GM21381 (cell line): ENCODE measurements at regions not wholly inside any gene's neighbourhood (a gene's known extent, or its start where the extent isn't known, plus 50 kb on each side); places are given as distances from the start of the nearest gene placed in this dataset.
"Not testable (repeated sequence)": the region's sequence is repeated elsewhere in the genome, so short reads cannot be mapped to it uniquely, and the experiment has no call there.

ENCODE experiments used
- ATAC-seq: cut with Tn5 transposase; IDR thresholded peaks from one replicate; pipeline ENCODE4 v1.9.1; 2021; ENCODE audit warnings: mild to moderate bottlenecking, moderate library complexity; ENCODE audit not compliant: unreplicated experiment

DNA sequence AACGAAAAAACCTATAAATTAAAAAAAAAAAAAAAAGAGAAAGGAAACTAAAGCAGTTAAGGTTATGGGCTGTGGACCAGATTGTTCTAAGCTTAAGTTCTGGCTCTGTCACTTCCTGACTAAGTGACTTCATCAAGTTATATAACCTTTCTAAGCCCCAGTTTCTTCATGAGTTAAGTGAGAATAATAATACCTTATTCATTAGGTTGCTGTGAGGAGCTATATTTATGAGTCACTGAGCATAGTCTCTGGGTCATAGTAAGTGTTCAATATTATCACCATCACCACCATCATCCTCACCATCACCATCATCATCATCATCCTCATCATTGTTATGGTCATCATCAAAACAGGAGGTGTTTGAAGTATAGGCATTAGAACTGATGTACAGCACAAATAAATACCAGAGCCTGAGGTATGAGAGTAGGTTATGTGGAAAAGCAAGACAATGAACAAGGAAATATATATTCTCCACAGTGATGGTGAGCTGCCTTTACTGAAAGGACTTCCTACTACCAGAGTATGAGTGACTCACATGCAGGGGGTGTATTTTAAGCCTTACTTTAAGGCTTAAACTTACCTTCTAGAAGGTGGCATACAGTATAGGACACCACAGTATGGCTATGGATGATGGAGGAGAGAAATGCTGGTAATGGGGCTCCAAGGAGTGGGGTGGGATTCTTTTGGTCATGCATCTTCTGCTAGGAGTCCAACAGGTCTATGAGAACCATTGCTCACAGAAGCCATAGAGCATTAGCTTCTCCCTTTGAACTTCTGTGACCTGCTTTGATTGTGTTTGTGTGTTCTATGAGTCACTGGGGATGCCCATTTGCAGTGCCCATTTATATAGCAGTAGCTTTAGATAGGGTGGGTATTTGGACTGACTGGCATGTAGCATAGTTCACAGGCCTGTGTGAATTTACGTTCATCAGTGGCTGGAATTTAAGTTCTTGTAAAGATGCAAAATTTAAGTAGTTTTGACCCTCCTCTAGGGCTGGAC lies 104.4 kb downstream of the KLF5 start:
- no peak for ATAC-seq

DNA sequence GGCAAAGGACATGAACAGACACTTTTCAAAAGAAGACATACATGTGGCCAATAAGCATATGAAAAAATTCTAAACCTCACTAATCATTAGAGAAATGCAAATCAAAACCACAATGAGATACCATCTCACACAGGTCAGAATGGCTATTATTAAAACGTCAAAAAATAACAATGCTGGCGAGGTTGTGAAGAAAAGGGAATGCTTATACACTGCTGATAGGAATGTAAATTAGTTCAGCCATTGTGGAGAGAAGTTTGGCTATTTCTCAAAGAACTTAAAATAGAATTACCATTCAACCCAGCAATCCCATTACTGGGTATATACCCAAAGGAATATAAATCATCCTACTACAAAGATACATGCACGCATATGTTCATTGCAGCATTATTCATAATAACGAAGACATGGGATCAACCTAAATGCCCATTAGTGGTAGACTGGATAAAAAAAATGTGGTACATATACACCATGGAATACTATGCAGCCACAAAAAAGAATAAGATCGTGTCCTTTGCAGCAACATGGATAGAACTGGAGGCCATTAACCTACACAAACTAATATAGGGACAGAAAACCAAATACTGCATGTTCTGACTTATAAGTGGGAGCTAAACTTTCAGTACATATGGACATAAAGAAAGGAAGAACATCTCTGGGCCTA lies 101.7 kb downstream of the KLF5 start:
- ATAC-seq = not testable (repeated sequence)

DNA sequence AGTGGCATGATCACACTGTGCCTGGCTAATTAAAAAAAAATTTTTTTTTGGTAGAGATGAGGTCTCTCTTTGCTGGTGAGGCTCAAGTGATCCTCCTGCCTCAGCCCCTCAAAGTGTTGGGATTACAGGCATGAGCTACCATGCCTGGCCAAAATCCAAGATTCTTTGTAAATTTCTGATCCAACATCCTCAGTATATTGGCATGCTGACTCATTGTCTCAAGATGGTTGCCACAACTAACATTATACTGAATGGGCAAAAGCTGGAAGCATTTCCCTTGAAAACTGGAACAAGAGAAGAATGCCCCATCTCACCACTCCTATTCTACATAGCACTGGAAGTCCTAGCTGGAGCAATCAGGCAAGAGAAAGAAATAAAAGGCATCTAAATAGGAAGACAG lies 100.0 kb downstream of the KLF5 start:
- no peak for ATAC-seq

DNA sequence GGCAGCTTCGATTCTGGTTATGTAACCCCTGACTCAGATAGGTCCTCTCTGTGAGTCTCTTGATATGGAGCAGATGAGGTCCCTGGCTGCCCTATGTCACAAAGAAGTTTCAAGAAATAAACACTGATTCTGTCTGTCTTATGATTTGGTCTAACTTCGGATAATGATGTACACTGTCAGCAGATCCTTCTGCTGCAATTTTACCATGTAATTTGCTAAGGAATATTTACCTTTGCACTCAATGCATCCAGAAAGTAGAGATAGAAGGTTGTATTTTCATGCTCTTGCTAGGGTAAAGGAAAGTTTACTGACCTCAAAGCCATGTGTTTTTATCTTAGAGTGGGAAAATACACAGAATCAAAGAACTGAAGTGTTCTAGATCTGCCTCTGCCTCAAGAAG lies 98.2 kb downstream of the KLF5 start:
- ATAC-seq = no peak

DNA sequence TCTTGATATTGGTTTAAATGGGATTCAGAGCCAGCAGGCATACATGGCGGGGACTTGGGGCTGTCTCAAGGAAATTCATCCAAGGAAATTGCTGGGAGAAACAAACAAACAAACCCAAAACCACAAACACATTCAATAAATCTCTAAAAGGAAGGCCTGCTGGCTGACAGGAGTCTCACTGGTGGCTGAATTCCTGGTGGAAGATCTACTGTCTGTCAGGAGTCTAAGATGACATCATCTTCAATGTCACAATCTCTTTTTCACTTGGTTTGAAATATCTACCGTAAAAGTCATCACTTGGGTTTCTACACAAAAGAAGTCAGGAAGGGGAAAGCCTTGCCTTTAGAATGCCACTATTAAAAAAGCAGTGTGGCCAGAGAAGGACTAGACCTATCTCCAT lies 87.9 kb downstream of the KLF5 start:
- no peak for ATAC-seq

DNA sequence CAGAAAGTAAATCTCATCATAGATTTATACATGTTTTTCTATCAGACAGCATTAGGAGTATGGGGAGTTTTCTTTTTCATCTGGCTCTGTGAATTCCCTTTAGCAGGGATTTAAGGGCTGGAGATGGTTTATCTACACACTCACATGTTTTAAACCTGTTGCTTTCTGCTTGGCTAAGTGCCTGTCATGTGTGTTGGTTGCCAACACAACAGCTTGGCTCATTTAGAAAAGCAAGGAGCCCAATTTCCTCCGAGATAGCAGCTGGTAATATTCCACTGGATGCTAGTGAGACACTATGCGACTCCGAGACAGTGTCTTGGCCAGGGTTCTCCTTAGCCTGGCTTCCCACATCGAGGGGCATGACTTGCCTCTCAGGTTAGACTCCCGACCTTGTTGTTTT lies 83.3 kb downstream of the KLF5 start:
- no peak for ATAC-seq

DNA sequence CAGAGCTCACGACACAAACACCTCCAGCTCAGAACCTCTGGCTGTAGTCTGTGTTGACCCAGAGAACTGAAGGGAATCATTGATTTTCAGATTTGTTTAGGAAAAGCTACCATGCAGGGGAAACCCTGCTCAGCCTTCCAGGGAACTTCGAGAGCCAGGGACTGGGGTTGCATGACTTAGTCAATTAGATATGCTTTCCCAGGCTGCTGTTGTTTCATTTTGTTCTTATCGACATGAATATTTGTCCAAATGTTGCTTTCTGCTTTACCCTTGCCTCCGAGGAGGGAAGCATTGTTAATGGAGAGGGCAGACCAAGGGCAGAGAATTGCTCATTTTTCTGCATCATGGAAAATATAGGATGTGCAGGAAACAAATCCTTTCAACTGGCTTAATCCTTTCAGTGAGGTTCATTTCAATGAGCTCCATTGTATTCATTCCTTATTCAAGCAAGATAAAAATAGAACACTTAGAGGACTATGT lies 82.5 kb downstream of the KLF5 start:
- ATAC-seq = no peak

DNA sequence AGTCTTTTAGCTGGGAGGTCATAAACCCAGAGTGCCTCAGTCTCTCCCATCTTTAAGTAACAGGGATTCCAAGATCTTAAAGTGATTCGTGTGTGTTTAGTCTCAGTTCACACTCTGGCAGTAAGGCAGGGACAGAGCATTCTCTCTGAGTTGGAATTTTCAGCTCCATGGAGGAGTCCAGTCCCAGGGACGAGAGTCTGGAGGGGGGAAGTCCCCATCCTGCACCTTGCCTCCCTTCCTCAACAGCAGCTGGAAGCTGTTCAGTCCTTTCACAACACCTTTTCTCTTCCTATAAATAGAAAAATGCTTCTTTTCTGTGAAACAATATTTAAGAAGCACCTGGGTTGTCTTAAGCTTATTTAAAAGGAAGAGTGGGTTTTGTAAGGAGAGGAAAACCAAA lies 82.0 kb downstream of the KLF5 start:
- no peak for ATAC-seq

DNA sequence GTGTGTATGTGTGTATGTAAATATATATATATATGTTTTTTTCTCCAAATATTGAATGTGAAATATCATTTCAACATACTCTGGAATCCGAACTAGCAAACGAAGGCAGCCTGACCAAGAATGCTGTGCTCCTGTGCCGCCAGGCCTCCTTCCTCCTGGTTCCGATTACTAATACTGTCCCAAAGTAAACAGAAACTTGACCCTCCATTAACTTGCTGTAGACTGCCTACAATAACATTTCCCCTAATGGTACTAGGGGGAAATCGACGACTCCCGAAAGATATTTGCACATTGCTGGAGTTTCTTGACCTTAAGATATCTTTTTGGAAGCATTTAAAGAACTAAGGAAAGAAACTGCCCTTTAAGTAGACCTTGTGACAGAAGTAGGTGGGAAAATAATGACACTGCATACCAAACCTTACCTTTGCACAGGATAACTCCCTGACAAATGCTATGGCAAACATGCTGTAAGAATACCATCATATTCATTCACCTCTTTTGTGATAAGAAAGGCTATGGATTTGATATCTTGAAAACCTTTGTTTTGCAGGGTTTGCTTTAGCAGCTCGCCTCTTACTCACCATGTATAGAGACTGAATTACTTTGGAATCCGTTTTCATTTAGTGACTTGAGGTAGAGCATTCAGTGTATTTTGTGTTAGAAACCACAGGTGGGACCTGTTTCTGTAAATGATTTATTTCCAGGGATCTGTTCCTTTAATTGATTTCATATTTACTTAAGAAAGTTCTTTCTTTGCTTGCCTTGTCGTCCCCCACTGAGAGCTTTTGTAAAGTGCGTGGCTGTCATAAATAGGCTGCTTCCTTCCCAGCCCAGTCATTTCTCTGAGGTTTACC lies 80.1 kb downstream of the KLF5 start:
- no peak for ATAC-seq

DNA sequence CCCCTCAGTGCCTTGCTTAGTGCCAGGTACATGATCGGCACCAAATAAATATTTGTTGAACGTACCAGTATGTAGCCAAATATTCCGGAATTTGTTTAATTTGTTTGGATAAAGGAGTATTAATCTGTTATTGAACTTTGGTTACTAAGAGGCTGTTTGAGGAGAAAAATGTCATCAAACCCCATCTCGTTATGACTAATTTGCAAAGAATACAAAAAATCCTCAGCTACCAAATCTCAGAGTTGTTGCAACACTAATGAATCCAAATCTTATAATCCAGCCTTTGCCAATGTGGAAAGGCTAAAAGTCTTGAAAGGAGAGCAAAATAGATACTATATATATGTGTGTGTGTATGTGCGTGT lies 79.5 kb downstream of the KLF5 start:
- no peak for ATAC-seq

DNA sequence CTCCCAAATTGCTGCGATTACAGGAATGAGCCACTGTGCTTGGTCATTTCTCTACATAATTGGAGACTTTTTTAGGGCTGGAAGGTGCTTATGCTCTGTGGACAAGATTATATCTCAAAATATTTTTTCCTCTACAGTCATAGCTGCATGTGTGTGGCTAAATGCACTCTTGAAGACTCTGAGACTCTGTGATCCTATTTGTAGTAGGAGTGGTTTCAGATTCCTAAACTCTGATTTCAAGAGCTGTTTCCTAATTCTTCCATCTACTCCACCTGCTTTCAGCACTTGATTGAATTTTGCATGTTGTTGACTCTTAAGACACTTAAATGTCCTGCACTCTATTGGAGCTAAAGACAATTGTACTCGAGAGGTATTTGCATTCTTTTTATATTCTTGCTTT lies 78.0 kb downstream of the KLF5 start:
- ATAC-seq = no peak

DNA sequence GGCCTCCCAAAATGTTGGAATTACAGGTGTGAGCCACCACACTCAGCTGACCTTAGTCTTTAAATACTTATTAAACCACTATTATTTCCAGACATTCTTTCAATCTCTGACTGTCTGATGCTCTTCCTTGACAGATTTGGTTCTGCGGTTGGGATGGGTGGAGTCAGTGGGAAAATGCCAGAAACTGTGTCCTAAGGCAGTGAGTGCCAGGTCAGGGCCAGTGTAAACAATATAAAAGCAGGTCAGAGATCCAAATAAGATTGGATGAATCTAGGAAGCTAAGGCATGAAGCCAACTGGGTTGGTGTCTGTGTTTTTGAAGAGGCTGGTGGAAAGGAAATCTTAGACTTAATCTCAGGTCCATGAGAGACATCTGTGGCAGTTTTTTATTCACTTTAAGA lies 74.7 kb downstream of the KLF5 start:
- no peak for ATAC-seq

DNA sequence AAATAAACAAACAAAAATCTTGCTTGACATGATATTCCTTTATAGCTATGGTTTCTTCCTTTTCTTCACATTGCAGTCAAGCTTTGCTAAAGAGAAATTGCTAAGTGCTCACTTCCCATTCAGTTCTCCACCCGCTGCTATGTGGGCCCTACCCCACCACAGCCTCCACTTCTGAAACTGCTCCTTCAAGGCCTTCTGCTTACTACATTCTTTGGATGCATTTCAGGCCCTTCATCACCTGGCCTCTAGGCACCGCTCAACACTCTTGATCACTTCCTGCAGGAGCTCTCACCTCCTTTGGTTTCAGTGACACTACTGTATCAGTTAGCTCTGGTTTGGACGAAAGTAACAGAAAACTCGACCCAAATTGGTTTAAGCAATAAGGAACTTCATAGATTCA lies 72.4 kb downstream of the KLF5 start:
- ATAC-seq = no peak

DNA sequence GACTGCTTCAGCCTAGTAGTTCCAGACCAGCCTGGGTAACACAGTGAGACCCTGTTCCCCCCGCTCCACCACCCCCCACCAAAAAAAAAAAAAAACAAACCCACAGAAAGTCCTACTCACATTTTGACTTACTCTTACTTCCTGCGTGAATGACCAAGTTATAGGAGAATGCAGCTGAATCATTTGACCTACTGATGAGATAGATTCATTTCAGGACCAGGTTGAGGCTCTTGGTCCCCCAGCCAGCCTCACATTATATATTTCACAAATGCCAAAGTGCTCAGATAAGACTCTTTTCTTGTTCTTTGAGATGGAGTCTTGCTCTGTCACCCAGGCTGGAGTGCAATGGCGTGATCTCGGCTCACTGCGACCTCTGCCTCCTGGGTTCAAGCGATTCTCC lies 70.2 kb downstream of the KLF5 start:
- ATAC-seq = no peak
